IMR-90 (cell line): ENCODE measurements at regions not wholly inside any gene's neighbourhood (a gene's known extent, or its start where the extent isn't known, plus 50 kb on each side); places are given as distances from the start of the nearest gene placed in this dataset.

ENCODE experiments used
- ATAC-seq: fragments of 200-7000 bp; cut with Tn5 transposase; 2 replicates; pipeline ENCODE4 v1.9.1; 2020; ENCODE audit warnings: low read depth, mild to moderate bottlenecking, moderate library complexity
- BruUV-seq: library from RNA; stranded (reverse); fragments of 400-500 nt; replicated peaks from 2 replicates; lab custom pipeline; 2021; lab: Mats Ljungman, UMichigan
- CTCF ChIA-PET: fragments of 300-600 bp; formaldehyde crosslinking; extraction: SDS; loops from one replicate; lab custom pipeline; 2021; ENCODE audit warnings: antibody characterized with exemption; lab: Yijun Ruan, JAX
- POLR2A ChIA-PET: fragments of 300-600 bp; sonication (Branson Sonifier 250); formaldehyde crosslinking; loops from one replicate; lab custom pipeline; 2022; ENCODE audit warnings: antibody characterized with exemption; ENCODE audit not compliant: unreplicated experiment; lab: Charles Lee
- DNase-seq: peaks from one replicate; pipeline ENCODE4 v3.0.0; 2013
- H2AFZ ChIP-seq: replicated peaks from 2 replicates; pipeline ENCODE3; 2013; ENCODE audit warnings: low read length, mild to moderate bottlenecking; ENCODE audit not compliant: poor library complexity
- H2AK5ac ChIP-seq: 2 replicates; pipeline ENCODE4 v1.6.1; 2013; ENCODE audit warnings: low read depth, low read length, inconsistent platforms
- H2AK9ac ChIP-seq: replicated peaks from 2 replicates; pipeline ENCODE3; 2013; ENCODE audit warnings: mild to moderate bottlenecking, low read depth, low read length, moderate library complexity; ENCODE audit not compliant: poor library complexity
- H2BK120ac ChIP-seq: 2 replicates; pipeline ENCODE4 v1.6.1; 2013; ENCODE audit warnings: low read depth, low read length, inconsistent platforms
- H2BK15ac ChIP-seq: 3 replicates; pipeline ENCODE4 v1.6.1; 2013; ENCODE audit warnings: low read depth, low read length, inconsistent platforms
- H2BK20ac ChIP-seq: 2 replicates; pipeline ENCODE4 v1.6.1; 2013; ENCODE audit warnings: low read depth, mild to moderate bottlenecking, inconsistent platforms, low read length, moderate library complexity
- H2BK5ac ChIP-seq: 2 replicates; pipeline ENCODE4 v1.6.1; 2013; ENCODE audit warnings: mild to moderate bottlenecking, low read depth, low read length, inconsistent platforms; ENCODE audit not compliant: poor library complexity, severe bottlenecking
- H3K14ac ChIP-seq: replicated peaks from 2 replicates; pipeline ENCODE4 v1.6.1; 2013; ENCODE audit warnings: low read depth, low read length, inconsistent platforms
- H3K18ac ChIP-seq: 2 replicates; pipeline ENCODE4 v1.6.1; 2013; ENCODE audit warnings: low read depth, low read length, control low read depth
- H3K23ac ChIP-seq: 2 replicates; pipeline ENCODE4 v1.6.1; 2013; ENCODE audit warnings: low read depth, low read length, inconsistent platforms
- H3K27ac ChIP-seq: 2 replicates; pipeline ENCODE4 v1.5.1; 2013; ENCODE audit warnings: mild to moderate bottlenecking, control low read depth, low read length; ENCODE audit not compliant: insufficient read depth
- H3K27me3 ChIP-seq: 2 replicates; pipeline ENCODE4 v1.6.1; 2013; ENCODE audit warnings: low read length; ENCODE audit not compliant: control insufficient read depth, insufficient read depth
- H3K36me3 ChIP-seq: 2 replicates; pipeline ENCODE4 v1.6.1; 2013; ENCODE audit warnings: low read length, mixed read lengths; ENCODE audit not compliant: control insufficient read depth, insufficient read depth
- H3K4ac ChIP-seq: 2 replicates; pipeline ENCODE4 v1.6.1; 2013; ENCODE audit warnings: low read depth, low read length, inconsistent platforms
- H3K4me1 ChIP-seq: 2 replicates; pipeline ENCODE4 v1.6.1; 2013; ENCODE audit warnings: low read length, mixed read lengths; ENCODE audit not compliant: control insufficient read depth, insufficient read depth
- H3K4me2 ChIP-seq: 2 replicates; pipeline ENCODE4 v1.6.1; 2013; ENCODE audit warnings: low read depth, mild to moderate bottlenecking, control low read depth, low read length, moderate library complexity
- H3K4me3 ChIP-seq: 2 replicates; pipeline ENCODE4 v1.5.1; 2013; ENCODE audit warnings: low read depth, mild to moderate bottlenecking, control low read depth, low read length, moderate library complexity; ENCODE audit not compliant: insufficient read depth
- H3K56ac ChIP-seq: 2 replicates; pipeline ENCODE4 v1.6.1; 2013; ENCODE audit warnings: low read length, inconsistent platforms; ENCODE audit not compliant: insufficient read depth; ENCODE audit errors: extremely low read depth
- H3K79me1 ChIP-seq, 2 experiments: 2 replicates each; pipeline ENCODE4 v1.6.1; 2013; ENCODE audit warnings: low read length in 2 of 2, inconsistent platforms in 1 of 2, low read depth in 1 of 2
- H3K9ac ChIP-seq: 2 replicates; pipeline ENCODE4 v1.6.1; 2013; ENCODE audit warnings: low read depth, low read length, control low read depth
- H3K9me1 ChIP-seq: 2 replicates; pipeline ENCODE4 v1.6.1; 2013; ENCODE audit warnings: low read length, inconsistent platforms; ENCODE audit not compliant: insufficient read depth
- H3K9me3 ChIP-seq: 2 replicates; pipeline ENCODE4 v1.6.1; 2013; ENCODE audit warnings: low read length; ENCODE audit not compliant: control insufficient read depth, insufficient read depth
- H4K20me1 ChIP-seq: 2 replicates; pipeline ENCODE4 v1.6.1; 2013; ENCODE audit warnings: low read length, inconsistent platforms; ENCODE audit not compliant: insufficient read depth
- H4K5ac ChIP-seq: 2 replicates; pipeline ENCODE4 v1.6.1; 2013; ENCODE audit warnings: mild to moderate bottlenecking, low read depth, low read length, control low read depth
- H4K8ac ChIP-seq, 2 experiments: 2 replicates each; pipeline ENCODE4 v1.6.1; 2013; ENCODE audit warnings: low read depth in 2 of 2, low read length in 2 of 2, control low read depth in 1 of 2, inconsistent platforms in 1 of 2
- H4K91ac ChIP-seq: 2 replicates; pipeline ENCODE4 v1.6.1; 2013; ENCODE audit warnings: low read depth, low read length, inconsistent platforms; ENCODE audit not compliant: insufficient read depth
- CEBPB ChIP-seq: IDR thresholded peaks from 2 replicates; pipeline ENCODE4 v1.6.1; 2012; ENCODE audit warnings: low read depth, low read length, improper control_type of control experiment
- CHD1 ChIP-seq: IDR thresholded peaks from 2 replicates; pipeline ENCODE4 v1.6.1; 2012; ENCODE audit warnings: low read depth, low read length, improper control_type of control experiment
- CTCF ChIP-seq: conservative IDR thresholded peaks from 2 replicates; pipeline ENCODE4 v1.5.1; 2012; ENCODE audit warnings: mild to moderate bottlenecking, low read depth, low read length, improper control_type of control experiment
- ELK1 ChIP-seq: fragments of 150-350 bp; IDR thresholded peaks from 2 replicates; pipeline ENCODE4 v1.6.1; 2016; ENCODE audit warnings: low read depth, mild to moderate bottlenecking, low read length, moderate library complexity, borderline replicate concordance
- FOS ChIP-seq: fragments of 150-350 bp; IDR thresholded peaks from 2 replicates; pipeline ENCODE4 v1.6.1; 2016; ENCODE audit warnings: low read depth, low read length
- MAFK ChIP-seq: IDR thresholded peaks from 2 replicates; pipeline ENCODE4 v1.6.1; 2012; ENCODE audit warnings: low read depth, low read length, improper control_type of control experiment
- MAZ ChIP-seq: IDR thresholded peaks from 2 replicates; pipeline ENCODE4 v1.6.1; 2012; ENCODE audit warnings: low read depth, mild to moderate bottlenecking, low read length, improper control_type of control experiment, moderate library complexity, borderline replicate concordance
- MXI1 ChIP-seq: IDR thresholded peaks from 2 replicates; pipeline ENCODE4 v1.6.1; 2012; ENCODE audit warnings: low read depth, mild to moderate bottlenecking, low read length, moderate library complexity, borderline replicate concordance
- NFE2L2 ChIP-seq: fragments of 150-350 bp; IDR thresholded peaks from 2 replicates; pipeline ENCODE4 v1.6.1; 2016; ENCODE audit warnings: low read depth, mild to moderate bottlenecking, low read length
- USF2 ChIP-seq: fragments of 150-350 bp; IDR thresholded peaks from 2 replicates; pipeline ENCODE4 v1.6.1; 2017; ENCODE audit warnings: mild to moderate bottlenecking, antibody characterized with exemption, low read length, low read depth
- WGBS, 2 experiments: methylation state at CpG; one replicate each; pipeline versions ENCODE4 v1.1.5 to v1.1.7; 2013; ENCODE audit warnings: missing lambda C conversion rate in 2 of 2; ENCODE audit not compliant: insufficient read length in 1 of 2; ENCODE audit errors: extremely low coverage in 2 of 2; 5-methylcytosine and 5-hydroxymethylcytosine counted together
- dilution Hi-C: fragments of 300-500 bp; cut with HindIII; formaldehyde crosslinking; loops from one replicate; pipeline ENCODE4 v1.14.3; 2018; ENCODE audit warnings: low sequenced_read_pairs; ENCODE audit not compliant: unreplicated experiment
- in situ Hi-C: fragments of 300-500 bp; cut with MboI; formaldehyde crosslinking; loops from 3 replicates; pipeline ENCODE4 v1.14.3; 2019; ENCODE audit warnings: low sequenced_read_pairs, inconsistent platforms, mixed read lengths
- intact Hi-C: fragments of 100-400 bp; cut with micrococcal nuclease; formaldehyde crosslinking; loops from 2 replicates; pipeline ENCODE4 v1.10.0; 2022

GRCh38 chr4:140256335-140256734 lies 102.4 kb upstream of the MAML3 start:
- no peak overlapping the region for H3K56ac ChIP-seq
- peak overlapping the region; percentile 94 for H2BK20ac ChIP-seq
- no peak overlapping the region for H3K4me3 ChIP-seq
- H3K27me3 ChIP-seq, result no peaks in the 10 kb centered on the region
- peak overlapping the region; percentile 48; the same call in 1 of the 2 replicates for H3K27ac ChIP-seq
- H3K9me1 ChIP-seq, result peaks cover 17% of the 10 kb centered on the region
- 0 out of 4 replicates have a peak, but pooled peaks cover 0 to 4% of the 10 kb centered on the region in 2 experiments for H3K79me1 ChIP-seq
- H2BK120ac ChIP-seq, result peak overlapping the region; percentile 94
- peak overlapping the region; percentile 67; the same call in 1 of the 2 replicates for H3K14ac ChIP-seq
- intact Hi-C loops (loop anchor here (10.0 kb wide), 1 partner anchor 352 kb away; no protein-coding TSS in a partner anchor), dilution Hi-C loops (no loop called here), in situ Hi-C loops (loop anchor here (5.0 to 10.0 kb wide), 2 partner anchors 244 to 522 kb away; no protein-coding TSS in a partner anchor)
- WGBS, 2 experiments, result no CpG with 5 or more reads among the region's 2 CpGs
- H4K20me1 ChIP-seq, result no peaks in the 10 kb centered on the region
- peaks cover 24% of the 10 kb centered on the region for H3K4me1 ChIP-seq
- H3K9me3 ChIP-seq, result no peaks in the 10 kb centered on the region
- peak overlapping the region; percentile 51 for H2AK9ac ChIP-seq
- ChIA-PET CTCF (interaction anchor here (0.9 kb wide), 1 partner anchor 71 kb away, joined by 3 read pairs; no protein-coding TSS in a partner anchor), POLR2A (no interaction called here)
- no peak overlapping the region for H3K9ac ChIP-seq
- no peak for ATAC-seq
- H3K4me2 ChIP-seq, result no peak overlapping the region; the same call in 1 of the 2 replicates
- TF ChIP-seq MAZ, result no peak
- TF ChIP-seq CHD1, result no peak
- TF ChIP-seq MXI1, result no peak
- TF ChIP-seq MAFK, result peak; percentile 51
- TF ChIP-seq USF2, result no peak
- peak; percentile 70 for TF ChIP-seq FOS
- no peak for TF ChIP-seq CTCF
- no peak for TF ChIP-seq CEBPB
- TF ChIP-seq ELK1, result no peak
- TF ChIP-seq NFE2L2, result peak; percentile 81
- no peaks in the 10 kb centered on the region for H3K36me3 ChIP-seq
- H3K4ac ChIP-seq, result peak overlapping the region; percentile 91
- H2BK5ac ChIP-seq, result peak overlapping the region; percentile 88
- H4K5ac ChIP-seq, result peak overlapping the region; percentile 22; the same call in 1 of the 2 replicates
- peak; percentile 77 for DNase-seq
- peak overlapping the region; percentile 71; the same call in 1 of the 2 replicates for H3K23ac ChIP-seq
- no TSS peak for BruUV-seq
- H4K8ac ChIP-seq, result peak overlapping the region; percentile 47 to 91
- H2AK5ac ChIP-seq, result peak overlapping the region; percentile 93
- H2AFZ ChIP-seq, result no peak overlapping the region
- peak overlapping the region; percentile 81; the same call in 2 of the 3 replicates for H2BK15ac ChIP-seq
- H3K18ac ChIP-seq, result peak overlapping the region; percentile 25; the same call in 1 of the 2 replicates
- H4K91ac ChIP-seq, result peak overlapping the region; percentile 83
